Keratinocyte (primary cell): ENCODE measurements at regions not wholly inside any gene's neighbourhood (a gene's known extent, or its start where the extent isn't known, plus 50 kb on each side); places are given as distances from the start of the nearest gene placed in this dataset.

Experiments
- EZH2 ChIP-seq: IDR thresholded peaks from one replicate; pipeline ENCODE4 v1.6.1; 2012; ENCODE audit warnings: inconsistent platforms, mild to moderate bottlenecking, low read length, moderate library complexity
- TF ChIP-seq, protein P1 (sequence below), 3 experiments: IDR thresholded peaks in 1 of 3; conservative IDR thresholded peaks in 1 of 3; optimal IDR thresholded peaks in 1 of 3; 2 replicates in 2 of 3; 3 replicates in 1 of 3; pipeline versions ENCODE3 to v1.5.1; 2011; ENCODE audit warnings: low read length in 3 of 3, mild to moderate bottlenecking in 3 of 3, moderate library complexity in 2 of 3, control low read depth in 1 of 3, inconsistent platforms in 1 of 3; ENCODE audit not compliant: insufficient read depth in 2 of 3; ENCODE audit errors: extremely low read depth in 1 of 3

GRCh38 chr13:38239874-38240273 is 109.8 kb upstream of the UFM1 start:
- TF ChIP-seq, protein P1, sequence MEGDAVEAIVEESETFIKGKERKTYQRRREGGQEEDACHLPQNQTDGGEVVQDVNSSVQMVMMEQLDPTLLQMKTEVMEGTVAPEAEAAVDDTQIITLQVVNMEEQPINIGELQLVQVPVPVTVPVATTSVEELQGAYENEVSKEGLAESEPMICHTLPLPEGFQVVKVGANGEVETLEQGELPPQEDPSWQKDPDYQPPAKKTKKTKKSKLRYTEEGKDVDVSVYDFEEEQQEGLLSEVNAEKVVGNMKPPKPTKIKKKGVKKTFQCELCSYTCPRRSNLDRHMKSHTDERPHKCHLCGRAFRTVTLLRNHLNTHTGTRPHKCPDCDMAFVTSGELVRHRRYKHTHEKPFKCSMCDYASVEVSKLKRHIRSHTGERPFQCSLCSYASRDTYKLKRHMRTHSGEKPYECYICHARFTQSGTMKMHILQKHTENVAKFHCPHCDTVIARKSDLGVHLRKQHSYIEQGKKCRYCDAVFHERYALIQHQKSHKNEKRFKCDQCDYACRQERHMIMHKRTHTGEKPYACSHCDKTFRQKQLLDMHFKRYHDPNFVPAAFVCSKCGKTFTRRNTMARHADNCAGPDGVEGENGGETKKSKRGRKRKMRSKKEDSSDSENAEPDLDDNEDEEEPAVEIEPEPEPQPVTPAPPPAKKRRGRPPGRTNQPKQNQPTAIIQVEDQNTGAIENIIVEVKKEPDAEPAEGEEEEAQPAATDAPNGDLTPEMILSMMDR (optimal IDR thresholded peaks at IDR 0.05 in 1 of 3, IDR thresholded peaks at IDR 0.05 in 1 of 3, conservative IDR thresholded peaks at IDR 0.05 in 1 of 3; ENCODE audit: extremely low read depth in 1 of 3, insufficient read depth in 2 of 3, low read length in 3 of 3), result no peak
- no peak for TF ChIP-seq EZH2
